ENCODE measurements at regions not wholly inside any gene's neighbourhood (a gene's known extent, or its start where the extent isn't known, plus 50 kb on each side); places are given as distances from the start of the nearest gene placed in this dataset.

DNA sequence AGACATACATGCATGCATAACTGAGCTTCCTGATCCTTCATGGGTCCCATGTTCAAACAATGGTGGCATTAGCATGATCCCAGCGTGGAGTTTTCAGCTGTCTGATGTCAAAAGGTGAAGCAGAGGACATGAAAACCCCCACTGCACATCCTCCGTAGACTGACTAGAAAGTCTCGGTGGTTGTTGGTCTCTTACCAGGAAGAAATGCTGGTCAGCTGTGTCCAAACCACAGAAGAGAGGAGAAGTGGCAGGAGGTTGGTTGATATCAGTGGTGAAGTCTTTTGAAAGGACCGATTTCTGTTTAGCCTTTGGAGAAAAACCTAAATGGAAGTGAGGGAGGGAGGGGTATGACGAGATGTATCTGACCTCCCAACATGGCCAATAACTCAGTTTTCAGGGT lies 201.9 kb downstream of the SPATA18 start:
- no peak overlapping the region for H3K9ac ChIP-seq
- no peak overlapping the region for H3K4me3 ChIP-seq
- no peaks in the 10 kb centered on the region for H3K9me2 ChIP-seq (ENCODE audit: insufficient read depth)
- no peaks in the 10 kb centered on the region for H3K9me3 ChIP-seq (ENCODE audit: low read depth)
- no peaks in the 10 kb centered on the region for H3K79me2 ChIP-seq (ENCODE audit: insufficient read depth)
- in situ Hi-C loops (cut with MboI), result no loop called here
- no peak for TF ChIP-seq EZH2 (IDR thresholded peaks at IDR 0.05; ENCODE audit: insufficient read depth, poor library complexity, severe bottlenecking)
- TF ChIP-seq EZH2phosphoT487 (IDR thresholded peaks at IDR 0.05; ENCODE audit: insufficient read depth, low read depth), result no peak
- no peak overlapping the region for H3K27ac ChIP-seq
- 43 to 44% methylated on average over 5 of the region's 5 CpGs for WGBS, 2 experiments (ENCODE audit: low coverage in 1 of 2, low lambda C conversion rate in 2 of 2, missing lambda C conversion rate in 2 of 2)
- H3K27me3 ChIP-seq (replicated peaks; ENCODE audit: insufficient read depth), result no peaks in the 10 kb centered on the region; the same call in 1 of the 2 replicates
- H4K20me1 ChIP-seq (ENCODE audit: insufficient read depth), result no peaks in the 10 kb centered on the region
- H3K4me1 ChIP-seq (ENCODE audit: insufficient read depth), result no peaks in the 10 kb centered on the region
- no peaks in the 10 kb centered on the region for H3K36me3 ChIP-seq (ENCODE audit: low read depth)
- H3F3A ChIP-seq (ENCODE audit: insufficient read depth), result no peaks in the 10 kb centered on the region
- H3K4me2 ChIP-seq (ENCODE audit: unreplicated experiment), result no peak overlapping the region
- no peak for DNase-seq
- no peak overlapping the region for H2AFZ ChIP-seq

GRCh38 chr4:52256522-52256921 lies 205.4 kb downstream of the SPATA18 start:
- Histone ChIP-seq H3F3A (ENCODE audit: insufficient read depth) (no peaks in the 10 kb centered on the region), H3K4me1 (ENCODE audit: insufficient read depth) (no peaks in the 10 kb centered on the region), H3K4me2 (ENCODE audit: unreplicated experiment) (no peak overlapping the region), H3K9me3 (ENCODE audit: low read depth) (no peaks in the 10 kb centered on the region), H2AFZ (no peak overlapping the region), H3K36me3 (ENCODE audit: low read depth) (no peaks in the 10 kb centered on the region), H4K20me1 (ENCODE audit: insufficient read depth) (no peaks in the 10 kb centered on the region), H3K27me3 (replicated peaks; ENCODE audit: insufficient read depth) (no peaks in the 10 kb centered on the region; the same call in 1 of the 2 replicates), H3K4me3 (no peak overlapping the region), H3K9ac (no peak overlapping the region), H3K9me2 (ENCODE audit: insufficient read depth) (no peaks in the 10 kb centered on the region), H3K79me2 (ENCODE audit: insufficient read depth) (no peaks in the 10 kb centered on the region), H3K27ac (no peak overlapping the region)
- TF ChIP-seq EZH2 (IDR thresholded peaks at IDR 0.05; ENCODE audit: insufficient read depth, poor library complexity, severe bottlenecking) (no peak), EZH2phosphoT487 (IDR thresholded peaks at IDR 0.05; ENCODE audit: insufficient read depth, low read depth) (no peak)
- in situ Hi-C loops (cut with MboI), result no loop called here
- WGBS, 2 experiments (ENCODE audit: low coverage in 1 of 2, low lambda C conversion rate in 2 of 2, missing lambda C conversion rate in 2 of 2), result 83% methylated on average over 2 of the region's 2 CpGs
- DNase-seq, result no peak

DNA sequence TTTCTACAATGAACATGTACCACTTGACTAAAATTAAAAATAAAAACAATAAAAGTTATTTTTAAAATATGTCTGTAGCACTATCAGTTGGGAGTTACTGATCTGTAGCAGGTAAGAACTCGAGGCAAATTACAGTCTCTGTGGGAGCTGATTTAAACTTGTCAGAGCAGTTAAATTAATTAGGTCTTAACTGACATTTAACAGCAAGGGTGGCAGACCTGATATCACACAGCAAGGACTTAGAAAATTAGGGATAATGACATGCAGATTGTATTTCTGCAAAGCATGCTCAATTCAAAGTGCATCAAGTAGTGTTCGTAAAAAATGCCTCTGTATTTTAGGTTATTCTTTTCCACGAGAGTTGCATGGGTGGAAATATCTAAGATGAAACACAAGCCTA lies 208.9 kb downstream of the SPATA18 start:
- H3K27ac ChIP-seq, result no peak overlapping the region
- H3K9me3 ChIP-seq (ENCODE audit: low read depth), result no peaks in the 10 kb centered on the region
- H3K79me2 ChIP-seq (ENCODE audit: insufficient read depth), result no peaks in the 10 kb centered on the region
- H3K9ac ChIP-seq, result no peak overlapping the region
- no peaks in the 10 kb centered on the region for H4K20me1 ChIP-seq (ENCODE audit: insufficient read depth)
- WGBS, 2 experiments (ENCODE audit: low coverage in 1 of 2, low lambda C conversion rate in 2 of 2, missing lambda C conversion rate in 2 of 2), result 43 to 53% methylated on average over 3 of the region's 3 CpGs
- in situ Hi-C loops (cut with MboI), result no loop called here
- H3K4me3 ChIP-seq, result no peak overlapping the region
- no peaks in the 10 kb centered on the region for H3K4me1 ChIP-seq (ENCODE audit: insufficient read depth)
- H3K27me3 ChIP-seq (replicated peaks; ENCODE audit: insufficient read depth), result no peaks in the 10 kb centered on the region
- H3K4me2 ChIP-seq (ENCODE audit: unreplicated experiment), result no peak overlapping the region
- H2AFZ ChIP-seq, result no peak overlapping the region
- no peak for DNase-seq
- H3F3A ChIP-seq (ENCODE audit: insufficient read depth), result no peaks in the 10 kb centered on the region
- H3K36me3 ChIP-seq (ENCODE audit: low read depth), result no peaks in the 10 kb centered on the region
- H3K9me2 ChIP-seq (ENCODE audit: insufficient read depth), result no peaks in the 10 kb centered on the region
- TF ChIP-seq EZH2 (IDR thresholded peaks at IDR 0.05; ENCODE audit: insufficient read depth, poor library complexity, severe bottlenecking), result no peak
- no peak for TF ChIP-seq EZH2phosphoT487 (IDR thresholded peaks at IDR 0.05; ENCODE audit: insufficient read depth, low read depth)

GRCh38 chr4:52260514-52261210 lies 209.6 kb downstream of the SPATA18 start:
- DNase-seq, result no peak
- in situ Hi-C loops (cut with MboI), result no loop called here
- Histone ChIP-seq H3K4me1 (ENCODE audit: insufficient read depth) (no peaks in the 10 kb centered on the region), H3K27me3 (replicated peaks; ENCODE audit: insufficient read depth) (no peaks in the 10 kb centered on the region), H3K79me2 (ENCODE audit: insufficient read depth) (no peaks in the 10 kb centered on the region), H3K4me2 (ENCODE audit: unreplicated experiment) (no peak overlapping the region), H3K4me3 (no peak overlapping the region), H2AFZ (no peak overlapping the region), H3K9me2 (ENCODE audit: insufficient read depth) (no peaks in the 10 kb centered on the region), H3K36me3 (ENCODE audit: low read depth) (no peaks in the 10 kb centered on the region), H3F3A (ENCODE audit: insufficient read depth) (no peaks in the 10 kb centered on the region), H3K9ac (no peak overlapping the region), H3K9me3 (ENCODE audit: low read depth) (no peaks in the 10 kb centered on the region), H4K20me1 (ENCODE audit: insufficient read depth) (no peaks in the 10 kb centered on the region), H3K27ac (no peak overlapping the region)
- TF ChIP-seq EZH2phosphoT487 (IDR thresholded peaks at IDR 0.05; ENCODE audit: insufficient read depth, low read depth) (no peak), EZH2 (IDR thresholded peaks at IDR 0.05; ENCODE audit: insufficient read depth, poor library complexity, severe bottlenecking) (no peak)
- WGBS, 2 experiments (ENCODE audit: low coverage in 1 of 2, low lambda C conversion rate in 2 of 2, missing lambda C conversion rate in 2 of 2), result 16 to 22% methylated on average over 6 of the region's 6 CpGs

GRCh38 chr4:52263607-52264006 lies 212.5 kb downstream of the SPATA18 start:
- Histone ChIP-seq H3K9ac (no peak overlapping the region), H3K27ac (no peak overlapping the region), H3K4me1 (ENCODE audit: insufficient read depth) (no peaks in the 10 kb centered on the region), H3K9me3 (ENCODE audit: low read depth) (no peaks in the 10 kb centered on the region), H3K4me3 (no peak overlapping the region), H3K36me3 (ENCODE audit: low read depth) (no peaks in the 10 kb centered on the region), H3K27me3 (replicated peaks; ENCODE audit: insufficient read depth) (0 out of 2 replicates have a peak, but pooled peaks cover 1% of the 10 kb centered on the region), H3F3A (ENCODE audit: insufficient read depth) (no peaks in the 10 kb centered on the region), H3K79me2 (ENCODE audit: insufficient read depth) (no peaks in the 10 kb centered on the region), H3K4me2 (ENCODE audit: unreplicated experiment) (no peak overlapping the region), H2AFZ (no peak overlapping the region), H3K9me2 (ENCODE audit: insufficient read depth) (no peaks in the 10 kb centered on the region), H4K20me1 (ENCODE audit: insufficient read depth) (no peaks in the 10 kb centered on the region)
- peak; percentile 4 for DNase-seq
- in situ Hi-C loops (cut with MboI), result no loop called here
- TF ChIP-seq EZH2phosphoT487 (IDR thresholded peaks at IDR 0.05; ENCODE audit: insufficient read depth, low read depth) (no peak), EZH2 (IDR thresholded peaks at IDR 0.05; ENCODE audit: insufficient read depth, poor library complexity, severe bottlenecking) (no peak)

Data from GM23248 (cell line).